Erythroblast (primary cell): ENCODE measurements at regions not wholly inside any gene's neighbourhood (a gene's known extent, or its start where the extent isn't known, plus 50 kb on each side); places are given as distances from the start of the nearest gene placed in this dataset.

Experiments
- GATA1 ChIP-seq: IDR thresholded peaks from 2 replicates; pipeline ENCODE4 v1.6.1; 2011; ENCODE audit warnings: low read depth, mild to moderate bottlenecking, control low read depth, low read length, moderate library complexity
- POLR2A ChIP-seq: IDR thresholded peaks from 2 replicates; pipeline ENCODE4 v1.6.1; 2011; ENCODE audit warnings: mild to moderate bottlenecking, low read length

DNA sequence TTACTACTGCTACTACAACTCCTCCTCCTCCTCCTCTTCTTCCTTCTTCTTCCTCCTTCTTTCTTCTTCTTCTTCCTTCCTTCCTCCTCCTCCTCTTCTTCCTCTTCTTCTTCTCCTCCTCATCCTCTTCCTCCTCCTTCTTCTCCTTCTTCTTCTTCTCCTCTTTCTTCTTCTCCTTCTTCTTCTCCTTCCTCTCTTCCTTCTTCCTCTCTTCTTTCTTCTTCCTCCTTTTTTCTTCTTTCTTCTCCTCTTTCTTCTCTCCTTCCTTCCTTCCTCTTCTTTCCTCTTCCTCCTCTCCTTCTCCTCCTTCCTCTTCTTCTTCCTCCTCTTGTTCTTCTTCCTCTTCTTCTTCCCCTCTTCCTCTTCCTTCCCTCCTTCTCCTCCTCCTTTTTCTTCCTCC lies 94.7 kb upstream of the MYO16 start:
- TF ChIP-seq POLR2A (no peak), GATA1 (no peak)
